Endodermal cell (in vitro differentiated cells): ENCODE measurements at regions not wholly inside any gene's neighbourhood (a gene's known extent, or its start where the extent isn't known, plus 50 kb on each side); places are given as distances from the start of the nearest gene placed in this dataset.

Source experiments
- DNase-seq: peaks from one replicate; pipeline ENCODE4 v3.0.0-alpha.2; 2017
- H3K27ac ChIP-seq: 2 replicates; pipeline ENCODE4 v1.5.1; 2013; ENCODE audit warnings: mild to moderate bottlenecking, low read depth, low read length, moderate library complexity
- H3K27me3 ChIP-seq: 2 replicates; pipeline ENCODE4 v1.6.1; 2013; ENCODE audit warnings: mild to moderate bottlenecking, low read length, moderate library complexity; ENCODE audit not compliant: insufficient read depth, control insufficient read depth, poor library complexity, severe bottlenecking
- H3K36me3 ChIP-seq: 2 replicates; pipeline ENCODE4 v1.7.0; 2013; ENCODE audit warnings: mild to moderate bottlenecking, low read length, moderate library complexity; ENCODE audit not compliant: control insufficient read depth, insufficient read depth
- H3K4me1 ChIP-seq: one replicate; pipeline ENCODE4 v1.7.0; 2013; ENCODE audit warnings: low read length; ENCODE audit not compliant: control insufficient read depth, insufficient read depth
- H3K4me3 ChIP-seq: 2 replicates; pipeline ENCODE4 v1.5.1; 2013; ENCODE audit warnings: mild to moderate bottlenecking, low read length, moderate library complexity
- H3K9ac ChIP-seq: 2 replicates; pipeline ENCODE4 v1.6.1; 2013; ENCODE audit warnings: mild to moderate bottlenecking, low read length, moderate library complexity; ENCODE audit not compliant: poor library complexity, severe bottlenecking; ENCODE audit errors: extremely low read depth
- H3K9me3 ChIP-seq: 2 replicates; pipeline ENCODE4 v1.6.1; 2013; ENCODE audit warnings: mild to moderate bottlenecking, low read length, moderate library complexity; ENCODE audit not compliant: control insufficient read depth
- H3K27ac Mint-ChIP-seq: 2 replicates; pipeline ENCODE4 v1.8.0; 2020; ENCODE audit warnings: mixed read lengths
- H3K27me3 Mint-ChIP-seq: 2 replicates; pipeline ENCODE4 v1.8.0; 2021; ENCODE audit warnings: mild to moderate bottlenecking, mixed read lengths; ENCODE audit not compliant: insufficient read depth
- H3K36me3 Mint-ChIP-seq: 2 replicates; pipeline ENCODE4 v1.8.0; 2020; ENCODE audit warnings: low read depth, mixed read lengths
- H3K4me1 Mint-ChIP-seq: 2 replicates; pipeline ENCODE4 v1.8.0; 2020; ENCODE audit warnings: mixed read lengths
- H3K4me3 Mint-ChIP-seq: 2 replicates; pipeline ENCODE4 v1.8.0; 2020; ENCODE audit warnings: mild to moderate bottlenecking, moderate library complexity, mixed read lengths
- H3K9me3 Mint-ChIP-seq: 2 replicates; pipeline ENCODE4 v1.8.0; 2020; ENCODE audit warnings: mild to moderate bottlenecking, mixed read lengths
- CTCF ChIP-seq: fragments of 200-600 bp; sonication (generic); conservative IDR thresholded peaks from 2 replicates; pipeline ENCODE4 v1.5.0; 2021; ENCODE audit warnings: antibody characterized with exemption, mild to moderate bottlenecking
- WGBS, 2 experiments: methylation state at CpG; one replicate each; pipeline versions ENCODE4 v1.1.5 to v1.1.7; 2013; ENCODE audit warnings: missing lambda C conversion rate in 2 of 2, mixed read lengths in 1 of 2; ENCODE audit not compliant: insufficient coverage in 1 of 2, insufficient read length in 1 of 2; 5-methylcytosine and 5-hydroxymethylcytosine counted together

DNA sequence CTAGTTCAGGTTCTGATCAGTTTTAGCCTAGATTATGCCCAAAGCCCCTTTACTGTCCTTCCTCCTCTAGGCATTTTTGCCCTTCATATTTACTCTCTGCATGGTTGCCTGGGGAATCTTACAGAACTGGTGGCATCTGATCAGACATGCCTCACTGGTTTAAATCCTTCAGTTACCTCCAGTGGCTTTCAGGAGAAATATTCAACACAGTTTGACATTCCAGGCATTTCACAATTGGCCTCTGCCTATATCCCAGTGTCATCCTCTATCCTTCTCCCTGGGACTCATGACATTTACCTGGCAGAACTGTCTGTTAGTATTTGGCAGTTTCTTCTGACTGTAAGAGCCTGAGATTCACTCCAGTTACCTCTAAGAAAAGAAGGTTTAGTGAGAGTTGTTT lies 152.9 kb upstream of the MEIS1 start:
- Histone ChIP-seq H3K9me3 (no peaks in the 10 kb centered on the region), H3K36me3 (no peaks in the 10 kb centered on the region), H3K27ac (no peak overlapping the region), H3K9ac (no peak overlapping the region), H3K4me1 (no peaks in the 10 kb centered on the region), H3K4me3 (no peak overlapping the region), H3K27me3 (no peaks in the 10 kb centered on the region)
- H3K9me3 Mint-ChIP-seq = no peaks in the 10 kb centered on the region
- no peaks in the 10 kb centered on the region for H3K36me3 Mint-ChIP-seq
- H3K27ac Mint-ChIP-seq = no peak overlapping the region
- DNase-seq = no peak
- no peaks in the 10 kb centered on the region for H3K4me1 Mint-ChIP-seq
- no peak overlapping the region for H3K4me3 Mint-ChIP-seq
- H3K27me3 Mint-ChIP-seq = no peaks in the 10 kb centered on the region
- TF ChIP-seq CTCF = no peak

GRCh38 chr2:66279024-66279423 lies 155.9 kb upstream of the MEIS1 start:
- Mint-ChIP-seq H3K27ac (no peak overlapping the region), H3K36me3 (no peaks in the 10 kb centered on the region), H3K9me3 (no peaks in the 10 kb centered on the region), H3K27me3 (no peaks in the 10 kb centered on the region), H3K4me3 (no peak overlapping the region), H3K4me1 (peaks cover 5% of the 10 kb centered on the region)
- 94 to 96% methylated on average over 4 to 6 of the region's 6 CpGs for WGBS, 2 experiments
- H3K36me3 ChIP-seq = no peaks in the 10 kb centered on the region
- TF ChIP-seq CTCF = no peak
- H3K4me3 ChIP-seq = no peak overlapping the region
- no peaks in the 10 kb centered on the region for H3K4me1 ChIP-seq
- no peak for DNase-seq
- no peaks in the 10 kb centered on the region for H3K27me3 ChIP-seq
- H3K9me3 ChIP-seq = no peaks in the 10 kb centered on the region
- H3K9ac ChIP-seq = no peak overlapping the region
- H3K27ac ChIP-seq = no peak overlapping the region

GRCh38 chr2:66275984-66276383 lies 158.9 kb upstream of the MEIS1 start:
- Mint-ChIP-seq H3K27me3 (no peaks in the 10 kb centered on the region), H3K4me3 (no peak overlapping the region), H3K36me3 (no peaks in the 10 kb centered on the region), H3K9me3 (no peaks in the 10 kb centered on the region), H3K4me1 (peaks cover 5% of the 10 kb centered on the region), H3K27ac (no peak overlapping the region)
- H3K4me3 ChIP-seq = no peak overlapping the region
- H3K36me3 ChIP-seq = no peaks in the 10 kb centered on the region
- whole genome bisulfite sequencing, 2 experiments = 94 to 100% methylated on average over 1 of the region's 1 CpG
- no peak overlapping the region for H3K9ac ChIP-seq
- TF ChIP-seq CTCF = peak; percentile 65
- H3K9me3 ChIP-seq = no peaks in the 10 kb centered on the region
- no peaks in the 10 kb centered on the region for H3K27me3 ChIP-seq
- DNase-seq = no peak
- no peak overlapping the region for H3K27ac ChIP-seq
- H3K4me1 ChIP-seq = no peaks in the 10 kb centered on the region
